T-helper 1 cell (primary cell): ENCODE measurements at regions not wholly inside any gene's neighbourhood (a gene's known extent, or its start where the extent isn't known, plus 50 kb on each side); places are given as distances from the start of the nearest gene placed in this dataset.

Source experiments
- DNase-seq, 5 donors: peaks; one replicate each; pipeline ENCODE4 v3.0.0-alpha.2; 2012 to 2020

DNA sequence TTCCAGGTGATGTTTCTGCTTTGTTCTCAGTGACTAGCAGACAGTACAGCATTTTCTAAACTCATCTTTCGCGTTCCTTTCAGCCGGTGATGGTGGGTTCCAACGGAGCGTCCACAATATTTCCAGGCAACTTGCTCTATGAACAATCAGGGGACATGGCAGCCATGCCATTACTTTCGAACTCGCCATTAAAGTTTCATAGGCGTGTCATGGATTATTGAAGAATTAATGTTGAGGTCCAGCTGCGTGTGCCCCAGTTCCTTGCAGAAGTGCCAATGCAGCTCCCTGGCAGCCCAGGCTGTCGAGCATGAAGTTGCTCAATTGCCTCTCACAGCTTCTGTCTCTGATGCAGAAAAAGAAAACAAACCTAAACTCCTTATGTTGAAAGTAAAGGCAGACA is 262.2 kb downstream of the IRX2 start:
- DNase-seq, result no peak

DNA sequence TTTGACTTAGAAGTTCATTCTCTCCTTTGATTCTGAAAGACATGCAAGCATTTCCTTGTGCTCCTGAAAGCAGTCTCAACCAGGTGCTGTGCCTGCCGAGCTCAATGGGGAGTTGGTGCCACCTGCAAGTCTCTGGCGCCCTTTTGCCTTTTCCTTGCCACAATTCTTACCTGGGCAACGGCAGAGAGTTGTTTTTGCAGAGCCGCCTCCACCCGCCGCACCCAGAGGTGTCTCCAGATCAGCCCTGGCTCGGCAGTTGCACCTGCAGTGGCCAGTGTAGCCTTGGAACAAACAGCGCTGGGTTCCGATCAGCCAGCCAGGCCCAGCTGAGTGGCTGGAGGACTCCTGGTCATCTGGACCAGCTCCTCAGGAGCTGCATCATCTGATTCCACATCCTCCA is 262.9 kb downstream of the IRX2 start:
- DNase-seq, result no peak

DNA sequence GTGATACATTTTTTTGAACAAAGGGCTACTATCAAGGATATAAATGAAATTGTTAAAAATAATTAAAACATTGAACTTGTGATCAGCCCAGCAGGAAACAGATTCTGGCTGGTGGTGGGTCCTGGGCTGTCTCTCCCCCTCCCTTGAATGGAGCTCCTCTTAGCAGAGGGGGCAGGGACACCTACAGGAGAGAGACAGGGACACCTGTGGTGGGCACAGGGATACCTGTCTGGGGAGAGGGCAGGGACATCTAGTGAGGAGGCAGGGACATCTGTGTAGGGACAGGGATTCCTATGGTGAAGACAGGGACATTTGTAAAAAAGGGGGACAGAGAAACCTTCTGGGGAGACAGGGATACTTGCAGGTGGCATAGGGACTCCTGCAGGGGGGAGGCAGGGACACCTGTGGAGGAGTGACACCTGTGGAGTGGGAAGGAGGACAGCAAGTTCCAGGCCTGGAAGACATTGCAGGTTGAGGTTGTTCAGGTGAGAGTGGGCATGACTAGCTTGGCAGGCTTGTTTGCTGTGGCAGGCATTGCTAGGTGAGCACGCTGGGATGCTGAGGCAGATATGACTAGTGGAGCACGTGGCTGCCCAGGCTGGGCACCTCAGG is 264.2 kb downstream of the IRX2 start:
- DNase-seq, result no peak

DNA sequence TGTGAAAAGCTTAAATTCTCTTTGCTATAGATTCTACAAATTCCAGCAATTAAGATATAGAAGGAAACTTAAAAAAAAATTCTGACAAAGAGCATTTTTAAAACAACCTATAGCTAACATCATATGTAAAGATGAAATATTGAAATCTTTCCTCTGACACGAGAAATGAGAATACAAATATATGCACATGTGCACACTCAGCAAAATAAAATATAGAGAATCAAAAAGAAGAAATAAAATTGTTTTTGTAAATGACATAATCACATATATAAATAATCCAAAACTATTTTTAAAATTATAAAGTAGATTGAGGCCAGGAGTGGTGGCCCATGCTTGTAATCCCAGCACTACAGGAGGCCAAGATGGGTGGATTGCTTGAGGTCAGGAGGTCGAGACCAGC is 265.1 kb downstream of the IRX2 start:
- no peak for DNase-seq

DNA sequence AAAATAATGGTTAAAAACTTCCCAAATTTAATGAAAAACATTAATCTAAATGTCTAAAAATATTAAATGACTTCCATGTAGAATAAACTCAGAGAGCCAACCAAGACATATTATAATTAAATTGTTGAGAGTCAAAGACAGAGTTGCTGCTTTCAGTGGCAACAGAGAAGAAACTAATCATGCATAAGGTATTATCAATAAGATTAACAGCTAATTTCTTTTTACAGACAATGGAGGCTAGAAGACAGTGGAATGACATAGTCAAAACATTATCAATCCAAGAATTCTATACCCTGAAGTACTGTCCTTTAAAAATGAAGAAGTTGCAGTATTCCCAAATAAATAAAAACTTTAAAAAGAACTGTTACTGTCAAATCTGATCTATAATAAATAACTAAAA is 268.7 kb downstream of the IRX2 start:
- no peak for DNase-seq

DNA sequence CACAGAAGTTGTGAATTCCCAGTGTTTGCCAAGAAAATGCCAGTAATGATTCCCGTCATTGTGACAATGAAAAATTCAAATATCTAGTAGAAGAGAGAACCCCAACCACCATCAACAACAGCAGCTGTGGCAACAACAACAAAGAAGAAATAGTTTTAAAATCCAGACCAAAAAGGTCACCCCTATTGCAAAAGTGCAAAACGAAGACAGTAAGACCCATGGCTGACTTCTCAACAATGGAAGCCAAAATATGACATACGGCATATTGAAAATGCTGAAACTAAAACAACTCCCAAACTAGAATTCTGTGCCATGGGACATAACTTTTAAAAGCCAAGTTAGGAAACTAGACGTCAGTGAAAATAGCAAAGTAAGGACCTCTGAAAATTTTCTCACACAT is 270.6 kb downstream of the IRX2 start:
- no peak for DNase-seq

DNA sequence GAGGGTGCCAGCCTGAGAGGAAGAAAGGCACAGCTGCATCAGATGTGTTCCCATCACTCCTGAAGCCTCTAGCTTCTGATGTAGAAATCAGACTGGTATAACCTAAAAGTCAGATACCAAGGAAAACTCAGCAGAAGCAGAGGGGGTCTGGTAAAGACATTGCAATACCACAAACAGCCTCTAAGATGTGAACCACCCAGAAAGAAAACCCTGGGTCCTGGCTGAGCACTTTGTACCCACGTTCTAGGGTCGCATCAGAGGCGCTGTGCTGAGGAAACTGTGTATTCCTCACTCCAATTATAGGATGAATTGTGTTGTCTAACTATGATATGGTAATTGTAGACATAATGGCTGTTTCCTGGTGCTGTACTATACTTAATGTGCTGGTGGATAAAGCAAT is 275.6 kb downstream of the IRX2 start:
- DNase-seq, result no peak

DNA sequence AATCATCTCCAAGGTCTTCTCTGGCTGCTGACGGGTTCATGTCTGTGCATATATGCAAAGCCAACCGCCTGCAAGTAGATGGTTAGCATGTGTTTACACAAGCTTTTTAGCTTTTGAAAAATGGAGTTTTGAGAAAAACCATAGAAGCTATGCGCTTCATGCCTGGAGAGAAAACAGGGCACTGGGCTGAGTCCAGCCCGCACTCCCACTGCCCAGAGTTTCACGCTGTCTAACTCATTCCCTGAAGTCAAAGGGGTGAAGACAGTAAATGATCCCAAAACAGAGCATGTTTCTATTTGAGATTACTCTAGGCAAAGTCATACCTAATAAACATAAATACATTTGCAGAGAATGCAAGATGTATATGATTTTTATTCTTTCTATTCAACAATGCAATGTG is 278.8 kb downstream of the IRX2 start:
- DNase-seq, result no peak

DNA sequence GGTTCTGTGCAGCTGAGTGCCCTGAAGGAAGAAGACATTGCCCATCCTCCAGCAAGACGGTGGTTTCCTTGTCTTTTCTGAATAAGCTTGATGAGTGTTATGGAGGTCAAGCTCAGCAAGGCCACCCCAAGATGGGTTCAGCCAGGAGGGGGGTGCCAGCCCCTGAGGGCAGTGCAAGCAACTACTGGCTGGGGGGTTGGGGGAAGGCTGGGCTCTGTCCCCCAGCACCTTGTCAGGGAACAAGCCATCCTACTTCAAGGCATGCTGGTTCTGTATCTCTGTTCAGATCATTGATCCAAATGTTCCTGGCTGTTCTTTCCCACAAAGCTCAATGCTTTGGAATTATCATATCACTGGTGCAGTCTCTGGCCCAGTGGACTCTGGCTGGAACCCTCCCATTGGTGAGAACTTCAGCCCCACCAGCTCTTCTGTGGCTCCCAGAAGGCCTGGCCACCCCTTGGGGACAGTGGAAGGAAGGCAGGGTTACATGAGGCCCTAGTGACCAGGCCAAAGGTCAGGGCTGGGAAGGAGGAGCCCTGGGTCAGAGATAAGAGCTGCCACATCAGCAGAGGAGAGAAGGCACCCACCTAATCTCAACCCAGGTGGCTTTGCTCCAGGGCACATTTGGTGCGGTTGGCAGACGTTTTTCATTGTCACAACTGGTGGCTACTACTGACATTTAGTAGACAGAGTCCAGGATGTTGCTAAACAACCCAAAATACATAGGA is 280.2 kb downstream of the IRX2 start:
- no peak for DNase-seq

DNA sequence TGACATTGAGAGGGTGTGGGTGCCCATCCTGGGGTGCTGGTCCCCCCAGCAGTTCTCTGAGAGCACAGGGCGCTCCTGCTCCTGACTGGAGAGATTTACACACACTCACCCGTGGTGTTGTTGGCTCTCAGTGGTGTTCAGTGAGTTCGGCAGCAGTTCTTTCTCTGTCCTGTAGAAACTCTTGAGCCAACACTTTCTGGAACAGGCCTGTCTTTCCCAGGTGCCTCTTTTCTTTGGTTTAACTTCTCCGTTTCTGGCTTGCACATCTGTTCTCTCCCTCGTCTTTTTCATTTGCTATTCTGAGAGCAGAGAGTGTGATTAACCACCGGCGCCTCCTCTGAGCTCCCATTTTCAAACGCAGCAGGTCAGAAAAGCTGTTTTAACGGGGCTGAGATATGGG is 284.5 kb downstream of the IRX2 start:
- DNase-seq, result no peak

DNA sequence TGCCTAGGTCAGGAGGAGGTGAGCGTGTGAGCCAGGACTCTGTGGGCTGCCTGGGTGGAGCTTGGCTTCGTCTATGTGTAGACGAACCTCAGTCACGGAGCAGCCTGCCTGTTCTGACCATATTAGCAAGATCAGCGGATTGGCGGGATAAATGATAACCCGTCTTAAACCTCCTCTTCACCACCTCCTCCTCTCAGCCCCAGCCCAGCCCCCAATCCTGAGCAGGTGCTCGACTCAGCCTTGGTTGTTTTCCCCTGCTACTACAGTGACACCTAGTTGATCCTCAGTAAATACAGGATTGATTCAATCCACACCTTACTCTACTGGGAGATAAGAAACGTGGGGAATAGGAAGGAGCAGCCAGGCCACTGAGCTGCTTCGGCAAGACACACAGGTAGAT is 286.1 kb downstream of the IRX2 start:
- DNase-seq, result no peak

DNA sequence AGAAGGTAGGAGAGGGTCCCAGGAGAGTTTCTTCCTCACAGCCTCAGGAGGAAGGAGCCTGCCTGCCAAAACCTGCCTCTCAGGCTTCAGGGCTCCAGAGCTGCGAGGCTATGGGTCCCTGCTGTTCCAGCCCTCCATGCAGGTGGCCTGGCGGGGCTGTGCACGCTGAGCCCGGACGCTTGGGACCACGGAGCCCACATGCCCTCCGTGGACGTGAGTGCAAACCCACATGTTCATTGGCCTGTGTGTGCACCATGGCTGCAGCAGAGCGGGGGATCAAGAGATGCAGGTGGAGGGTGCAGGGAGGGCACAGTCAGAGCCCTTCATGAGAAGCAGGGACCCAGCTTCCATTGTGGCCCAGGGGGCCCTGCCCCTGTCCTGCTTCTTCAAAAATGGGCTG is 287.3 kb downstream of the IRX2 start:
- DNase-seq, result no peak

DNA sequence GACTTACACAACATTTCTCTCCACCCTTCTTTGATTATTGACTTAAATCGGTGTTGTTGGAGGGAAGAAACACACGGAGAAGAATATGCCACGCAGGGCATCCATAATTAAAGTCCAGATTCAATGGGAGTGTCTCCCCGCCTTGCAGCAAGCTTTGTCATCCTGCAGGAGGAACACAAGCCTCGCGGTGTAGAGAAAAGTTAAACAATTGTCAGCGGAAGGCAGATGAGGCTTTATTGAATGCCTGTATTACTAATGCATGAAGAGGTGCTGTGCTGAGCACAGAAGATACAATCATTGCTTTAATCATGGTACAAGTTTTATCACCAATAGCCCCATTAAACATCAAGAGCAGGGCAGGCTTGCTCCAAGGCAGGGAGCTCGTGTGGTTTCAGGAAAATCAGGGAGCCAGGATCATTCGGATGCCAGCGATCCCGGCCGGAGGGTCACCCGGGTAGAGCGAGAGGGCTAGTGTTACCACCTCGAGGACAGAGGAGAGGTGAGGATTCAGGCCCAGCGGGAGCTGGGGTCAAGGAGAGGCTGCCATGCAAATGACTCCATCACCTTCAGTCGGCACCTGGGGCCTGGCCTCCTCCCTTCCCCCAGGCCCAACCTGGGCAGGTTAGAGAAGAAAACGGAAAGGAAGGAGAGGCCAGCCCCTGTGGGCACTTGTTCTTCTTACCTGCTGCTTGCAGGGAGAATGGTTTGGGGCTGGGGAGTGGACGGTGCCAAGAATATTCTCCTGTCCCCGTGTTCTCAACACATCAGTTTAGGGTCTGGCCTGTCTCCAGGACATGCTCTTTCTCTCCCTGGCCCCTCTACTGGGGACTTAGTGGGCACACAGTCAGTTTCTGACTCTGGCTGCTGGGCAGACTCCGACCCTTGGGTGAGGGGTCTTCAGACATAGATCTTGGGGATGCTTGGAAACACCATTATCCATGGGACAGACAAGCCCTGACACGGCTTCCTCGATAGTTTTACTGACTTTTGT is 289.5 kb downstream of the IRX2 start:
- DNase-seq, result no peak

DNA sequence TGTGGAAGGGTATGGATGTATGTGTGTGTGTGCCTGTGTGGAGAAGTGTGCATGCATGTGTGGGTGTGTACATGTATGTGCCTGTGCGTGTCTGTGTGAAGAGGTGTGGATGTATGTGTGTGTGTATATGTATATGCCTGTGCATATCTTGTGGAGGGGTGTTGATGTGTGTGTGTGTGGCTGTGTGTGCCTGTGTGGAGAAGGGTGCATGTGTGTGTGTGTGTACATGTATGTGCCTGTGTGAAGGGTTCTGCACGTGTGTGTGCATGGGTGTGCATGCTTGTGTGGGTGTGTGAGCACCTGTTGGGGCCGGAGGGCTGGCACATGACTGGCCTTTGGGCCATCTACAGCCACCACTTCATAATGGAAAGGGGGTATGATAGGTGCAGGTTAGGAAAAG is 291.4 kb downstream of the IRX2 start:
- no peak for DNase-seq

DNA sequence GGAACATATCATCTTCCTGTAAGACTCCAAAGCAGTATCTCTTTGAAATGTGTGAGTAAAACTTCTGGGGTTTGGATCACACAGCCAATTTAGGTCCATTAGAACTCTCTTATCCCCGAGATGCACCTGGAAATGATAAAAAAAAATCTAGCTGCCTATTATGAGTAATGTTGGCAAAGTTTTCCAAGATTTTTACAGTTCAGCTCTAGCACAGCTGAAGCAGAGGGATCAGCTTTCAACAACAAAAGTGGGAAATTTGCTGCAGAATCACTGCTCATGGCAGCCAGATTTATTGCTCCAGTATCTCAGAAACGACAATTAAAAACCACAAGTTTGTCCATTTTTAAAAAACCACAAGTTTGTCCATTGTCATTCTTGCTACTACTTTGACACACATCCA is 292.2 kb downstream of the IRX2 start:
- no peak for DNase-seq

DNA sequence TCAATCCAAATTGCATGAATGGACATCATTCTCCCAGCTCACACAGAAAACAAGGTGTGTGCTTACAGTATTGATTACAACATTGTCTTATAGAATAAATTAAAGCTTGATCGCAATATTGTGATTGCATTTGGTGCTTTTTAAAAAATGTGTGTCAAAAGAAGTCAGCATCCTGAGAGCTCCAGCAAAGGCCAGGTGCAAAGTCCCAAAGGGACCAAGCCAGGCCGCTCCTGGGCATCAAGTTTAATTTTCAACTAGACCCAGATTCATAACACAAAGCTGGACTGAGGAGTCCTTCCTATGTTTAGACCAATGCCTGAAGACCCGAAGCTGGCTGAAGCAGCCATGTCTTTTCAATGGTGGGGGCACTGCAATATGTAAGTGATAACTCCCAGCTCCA is 295.6 kb downstream of the IRX2 start:
- DNase-seq, result no peak

DNA sequence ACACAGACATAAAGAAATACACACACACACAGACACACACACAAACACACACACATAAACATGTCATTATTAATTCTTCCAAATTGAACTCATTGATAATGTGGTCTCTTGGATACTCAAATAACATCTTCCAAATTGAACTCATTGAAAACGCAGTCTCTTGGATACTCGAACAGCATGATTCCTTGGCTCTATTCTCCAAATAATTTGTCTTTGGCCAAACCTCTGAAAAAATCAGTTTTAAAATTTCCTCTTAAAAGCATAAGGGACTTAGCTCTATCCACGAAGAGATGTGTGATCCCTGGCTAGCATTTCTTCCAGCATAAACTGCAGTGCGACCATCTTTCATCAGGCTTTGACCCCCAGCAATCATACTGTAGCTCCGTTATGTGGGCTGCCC is 296.6 kb downstream of the IRX2 start:
- DNase-seq, result no peak

DNA sequence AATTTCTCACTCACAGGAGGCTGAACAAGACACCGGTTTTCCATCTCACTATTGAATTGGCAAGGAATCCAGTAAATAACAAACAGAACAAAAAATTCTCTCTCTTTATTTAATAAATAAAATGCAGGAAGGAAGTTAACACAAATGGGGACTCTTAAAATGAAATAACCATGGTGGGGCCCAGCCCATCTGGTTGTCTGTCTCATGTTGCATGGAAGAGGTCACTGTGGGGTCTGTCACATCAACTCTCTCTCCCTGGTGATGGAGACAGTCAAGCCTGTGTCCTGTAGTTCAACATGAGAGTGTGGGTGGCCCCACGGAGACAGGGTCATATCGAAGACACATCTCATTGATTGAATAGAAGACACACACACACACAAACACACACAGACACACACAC is 297.7 kb downstream of the IRX2 start:
- no peak for DNase-seq

DNA sequence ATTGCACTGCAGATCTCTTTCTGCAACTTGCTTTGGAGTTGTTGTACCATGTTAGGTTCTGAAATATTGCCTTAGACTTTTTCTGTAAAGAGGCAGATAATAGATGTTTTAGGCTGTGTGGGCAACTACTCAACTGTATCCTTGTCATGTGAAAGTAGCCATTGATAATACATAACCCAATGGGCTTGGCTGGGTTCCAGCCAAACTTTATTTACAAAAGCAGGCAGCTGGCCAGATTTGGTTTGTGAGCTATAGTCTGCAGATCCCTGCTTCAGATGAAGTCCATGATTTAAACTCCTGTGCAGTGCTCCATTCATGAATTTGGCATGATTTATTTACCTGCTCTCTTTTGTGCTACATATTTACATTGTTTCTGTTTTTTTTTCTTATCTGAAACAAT is 300.4 kb downstream of the IRX2 start:
- DNase-seq, result no peak

DNA sequence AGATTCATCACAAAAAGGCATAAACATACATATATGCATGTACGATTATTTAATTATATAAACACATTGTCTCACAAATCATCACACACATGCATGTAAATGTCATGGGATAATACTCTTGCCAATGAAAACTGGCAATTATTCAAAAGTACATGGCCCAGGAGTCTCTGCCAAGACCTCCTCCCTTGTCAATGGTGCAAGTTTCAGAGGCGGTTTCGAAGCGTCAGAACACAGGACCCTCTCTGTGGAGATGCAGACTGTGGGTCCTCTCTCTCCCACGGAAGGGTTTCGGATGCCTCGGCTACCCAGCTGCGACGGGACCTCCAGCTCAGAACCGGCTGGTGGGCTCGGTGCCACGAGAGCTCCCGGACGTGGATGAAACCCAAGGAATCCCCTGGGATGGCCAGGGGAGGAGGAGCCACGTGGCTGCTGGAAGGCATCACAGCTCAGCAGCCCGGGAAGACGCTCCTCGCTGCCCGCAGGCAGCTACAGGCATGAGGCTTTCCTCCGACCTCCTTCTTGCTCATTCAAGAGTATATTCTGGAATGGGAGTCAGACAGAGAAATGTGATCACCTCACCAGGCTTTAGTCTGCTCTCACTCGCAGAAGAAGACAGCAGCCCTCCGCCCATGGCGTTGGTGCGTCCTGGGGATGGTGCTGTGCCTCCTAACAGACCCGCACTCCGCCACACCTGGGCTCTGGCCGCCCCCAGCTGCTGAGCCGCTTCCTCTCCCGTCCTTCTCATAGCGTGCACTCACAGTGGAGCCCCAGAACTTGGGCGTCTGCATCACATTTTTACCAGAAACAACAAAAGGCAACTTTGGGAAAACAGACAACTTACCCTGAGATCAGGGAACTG is 308.8 kb downstream of the IRX2 start:
- DNase-seq, result no peak

DNA sequence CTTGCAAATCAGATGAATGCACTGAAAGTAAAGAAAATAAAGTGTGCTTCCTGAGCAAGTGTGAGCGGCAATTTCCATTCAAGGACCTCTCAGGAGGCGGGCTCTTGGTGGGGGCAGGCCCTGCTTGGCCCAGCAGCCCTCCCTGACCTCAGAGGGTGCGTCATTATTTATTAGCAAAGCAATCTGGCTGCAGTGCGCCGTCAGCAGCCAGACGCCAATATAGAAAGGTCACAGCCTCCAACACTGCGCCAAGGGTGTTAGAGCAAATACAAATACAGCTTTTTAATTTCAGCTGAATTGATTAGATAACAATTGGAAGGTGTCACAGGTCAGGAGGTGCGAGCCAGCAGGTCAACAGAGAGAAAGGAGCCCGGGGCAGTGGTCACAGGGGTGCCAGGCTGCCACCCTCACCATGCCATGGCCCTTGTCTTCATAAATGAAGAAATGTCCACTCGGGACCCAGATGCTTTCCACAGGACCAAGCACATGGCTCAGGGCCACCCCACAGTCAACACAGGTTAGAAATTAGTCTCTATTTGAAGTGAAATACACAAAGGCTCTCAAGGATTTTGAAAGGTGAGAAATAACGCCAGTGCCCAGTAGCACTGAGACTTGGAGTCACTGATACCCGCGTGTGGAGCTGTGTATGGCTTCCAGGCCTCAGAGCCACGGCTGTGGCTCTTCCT is 309.8 kb downstream of the IRX2 start:
- DNase-seq, result no peak

DNA sequence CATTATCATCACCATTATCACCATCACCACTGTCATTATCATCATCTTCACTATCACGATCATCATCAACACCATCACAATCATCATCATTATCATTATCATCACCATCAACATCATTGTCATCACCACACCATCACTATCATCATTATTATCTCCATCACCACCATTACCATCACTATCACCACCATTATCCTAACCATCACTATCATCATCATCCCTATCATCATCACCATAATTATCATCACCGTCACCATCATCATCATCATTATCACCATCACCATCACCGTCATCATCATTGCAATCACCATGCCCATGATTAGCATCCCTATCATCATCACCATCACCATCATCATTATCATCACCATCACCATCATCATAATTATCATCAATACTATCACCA is 311.9 kb downstream of the IRX2 start:
- DNase-seq, result no peak
